ENCODE measurements at regions not wholly inside any gene's neighbourhood (a gene's known extent, or its start where the extent isn't known, plus 50 kb on each side); places are given as distances from the start of the nearest gene placed in this dataset.

DNA sequence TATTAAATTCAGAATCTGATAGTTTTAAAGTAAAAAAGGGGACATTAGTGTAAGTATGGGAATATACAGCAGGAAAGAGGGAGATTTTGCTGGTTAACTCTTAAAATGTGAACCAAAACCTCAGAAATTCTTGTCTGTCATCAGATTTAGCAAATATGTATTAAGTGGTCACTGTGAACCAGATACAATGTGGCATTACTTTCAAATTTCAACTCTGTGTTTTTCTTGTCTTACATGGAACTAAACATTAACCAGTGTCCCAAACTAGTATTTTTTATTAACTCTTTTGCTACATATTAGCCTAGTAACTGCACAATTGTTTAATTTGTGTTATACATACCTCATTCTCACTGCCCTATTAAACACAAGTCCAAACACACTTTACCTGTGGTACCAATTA lies 259.9 kb upstream of the RASA1 start:
- TF ChIP-seq MYC (IDR thresholded peaks at IDR 0.05; ENCODE audit: low read depth, low read length) (no peak), GATA2 (IDR thresholded peaks at IDR 0.05; ENCODE audit: insufficient read depth, insufficient read length, low read depth, low read length) (no peak), FOS (IDR thresholded peaks at IDR 0.05; ENCODE audit: borderline replicate concordance, insufficient read depth, low read length) (no peak), EZH2 (IDR thresholded peaks at IDR 0.05; ENCODE audit: borderline replicate concordance, low read depth, low read length, severe bottlenecking) (no peak), JUN (IDR thresholded peaks at IDR 0.05; ENCODE audit: borderline replicate concordance, insufficient read depth, insufficient read length, low read depth) (no peak), POLR2A (IDR thresholded peaks at IDR 0.05; ENCODE audit: low read depth, low read length) (no peak), POLR2AphosphoS5 (IDR thresholded peaks at IDR 0.05; ENCODE audit: insufficient read depth, low read depth, low read length) (no peak)
- TF ChIP-seq, protein P1, sequence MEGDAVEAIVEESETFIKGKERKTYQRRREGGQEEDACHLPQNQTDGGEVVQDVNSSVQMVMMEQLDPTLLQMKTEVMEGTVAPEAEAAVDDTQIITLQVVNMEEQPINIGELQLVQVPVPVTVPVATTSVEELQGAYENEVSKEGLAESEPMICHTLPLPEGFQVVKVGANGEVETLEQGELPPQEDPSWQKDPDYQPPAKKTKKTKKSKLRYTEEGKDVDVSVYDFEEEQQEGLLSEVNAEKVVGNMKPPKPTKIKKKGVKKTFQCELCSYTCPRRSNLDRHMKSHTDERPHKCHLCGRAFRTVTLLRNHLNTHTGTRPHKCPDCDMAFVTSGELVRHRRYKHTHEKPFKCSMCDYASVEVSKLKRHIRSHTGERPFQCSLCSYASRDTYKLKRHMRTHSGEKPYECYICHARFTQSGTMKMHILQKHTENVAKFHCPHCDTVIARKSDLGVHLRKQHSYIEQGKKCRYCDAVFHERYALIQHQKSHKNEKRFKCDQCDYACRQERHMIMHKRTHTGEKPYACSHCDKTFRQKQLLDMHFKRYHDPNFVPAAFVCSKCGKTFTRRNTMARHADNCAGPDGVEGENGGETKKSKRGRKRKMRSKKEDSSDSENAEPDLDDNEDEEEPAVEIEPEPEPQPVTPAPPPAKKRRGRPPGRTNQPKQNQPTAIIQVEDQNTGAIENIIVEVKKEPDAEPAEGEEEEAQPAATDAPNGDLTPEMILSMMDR (IDR thresholded peaks at IDR 0.05; ENCODE audit: extremely low read depth in 1 of 2, insufficient read depth in 1 of 2, low read depth in 1 of 2, low read length in 2 of 2), result no peak
- TF ChIP-seq, protein P2, sequence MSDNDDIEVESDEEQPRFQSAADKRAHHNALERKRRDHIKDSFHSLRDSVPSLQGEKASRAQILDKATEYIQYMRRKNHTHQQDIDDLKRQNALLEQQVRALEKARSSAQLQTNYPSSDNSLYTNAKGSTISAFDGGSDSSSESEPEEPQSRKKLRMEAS (IDR thresholded peaks at IDR 0.05; ENCODE audit: insufficient read depth, insufficient read length), result no peak
- Histone ChIP-seq H3K4me1 (ENCODE audit: control insufficient read depth, extremely low read depth, insufficient read depth, low read length) (no peaks in the 10 kb centered on the region), H3K9me3 (replicated peaks; ENCODE audit: control insufficient read depth, insufficient read depth, low read length) (no peaks in the 10 kb centered on the region), H3K9me1 (replicated peaks; ENCODE audit: control insufficient read depth, extremely low read depth, insufficient read depth, low read length) (no peaks in the 10 kb centered on the region), H3K36me3 (ENCODE audit: control insufficient read depth in 2 of 2, extremely low read depth in 1 of 2, insufficient read depth in 2 of 2, low read length in 2 of 2) (no peaks in the 10 kb centered on the region), H3K9ac (replicated peaks; ENCODE audit: extremely low read depth, insufficient read depth, low read length) (no peak overlapping the region), H2AFZ (ENCODE audit: low read depth, low read length) (no peak overlapping the region), H4K20me1 (replicated peaks; ENCODE audit: control insufficient read depth, extremely low read depth, insufficient read depth, low read length) (no peaks in the 10 kb centered on the region), H3K79me2 (ENCODE audit: control insufficient read depth, insufficient read depth, low read length) (no peaks in the 10 kb centered on the region), H3K4me3 (replicated peaks in 1 of 3; ENCODE audit: insufficient read depth in 1 of 3, low read depth in 1 of 3, low read length in 3 of 3) (no peak overlapping the region), H3K27me3 (ENCODE audit: control insufficient read depth in 2 of 2, insufficient read depth in 2 of 2, low read length in 2 of 2) (no peaks in the 10 kb centered on the region), H3K27ac (ENCODE audit: insufficient read depth, low read depth, low read length) (no peak overlapping the region), H3K4me2 (ENCODE audit: insufficient read depth, low read length) (no peak overlapping the region)
- intact Hi-C loops (cut with micrococcal nuclease), result no loop called here
- no TSS peak for BruUV-seq (replicated peaks)
- dilution Hi-C loops (cut with MboI; ENCODE audit: extremely low pct_ligation_motif_present, low sequenced_read_pairs), result no loop called here
- DNase-seq (ENCODE audit: low read depth, low spot score) (no peak), FAIRE-seq (no peak)
- POLR2A ChIA-PET, result no interaction called here
- CTCF ChIA-PET, result no interaction called here
